CD14-positive monocyte (primary cell): ENCODE measurements at regions not wholly inside any gene's neighbourhood (a gene's known extent, or its start where the extent isn't known, plus 50 kb on each side); places are given as distances from the start of the nearest gene placed in this dataset.

Experiments
- DNase-seq, 3 donors: peaks; one replicate each; pipeline ENCODE4 v3.0.0-alpha.2; 2011 to 2022
- H2AFZ ChIP-seq: 2 replicates; pipeline ENCODE4 v1.6.0; 2012; ENCODE audit warnings: mild to moderate bottlenecking, low read depth, low read length, inconsistent platforms; ENCODE audit not compliant: insufficient read depth, poor library complexity, severe bottlenecking
- H3K27ac ChIP-seq, 2 donors: 1 replicate in 1 of 2; 2 replicates in 1 of 2; pipeline ENCODE4 v1.5.1; 2012 to 2013; ENCODE audit warnings: low read length in 2 of 2, control low read depth in 1 of 2, inconsistent platforms in 1 of 2, low read depth in 1 of 2, mild to moderate bottlenecking in 1 of 2
- H3K27me3 ChIP-seq, 2 donors: one replicate each; pipeline versions ENCODE4 v1.6.0 to v1.6.1; 2011 to 2013; ENCODE audit warnings: low read length in 2 of 2; ENCODE audit not compliant: control insufficient read depth in 2 of 2, insufficient read depth in 2 of 2
- H3K36me3 ChIP-seq, 2 donors: replicated peaks in 1 of 2; 1 replicate in 1 of 2; 2 replicates in 1 of 2; pipeline versions ENCODE4 v1.5.1 to v1.6.1; 2012 to 2013; ENCODE audit warnings: low read length in 2 of 2, control low read depth in 1 of 2, inconsistent platforms in 1 of 2, mild to moderate bottlenecking in 1 of 2; ENCODE audit not compliant: insufficient read depth in 2 of 2, control insufficient read depth in 1 of 2
- H3K4me1 ChIP-seq, 2 donors: 1 replicate in 1 of 2; 2 replicates in 1 of 2; pipeline versions ENCODE4 v1.5.1 to v1.6.1; 2012 to 2013; ENCODE audit warnings: low read length in 2 of 2, control low read depth in 1 of 2, inconsistent platforms in 1 of 2, mild to moderate bottlenecking in 1 of 2, moderate library complexity in 1 of 2; ENCODE audit not compliant: insufficient read depth in 2 of 2, control insufficient read depth in 1 of 2
- H3K4me2 ChIP-seq: replicated peaks from 2 replicates; pipeline ENCODE3; 2012; ENCODE audit warnings: low read length, moderate library complexity, mild to moderate bottlenecking; ENCODE audit not compliant: poor library complexity, severe bottlenecking; ENCODE audit errors: extremely low read depth
- H3K4me3 ChIP-seq, 3 experiments: fragments of 200-600 bp in 1 of 3; sonication (generic) in 1 of 3; replicated peaks in 1 of 3; 1 replicate in 2 of 3; 2 replicates in 1 of 3; pipeline ENCODE4 v1.5.1; 2011 to 2013; ENCODE audit warnings: low read length in 3 of 3, mild to moderate bottlenecking in 3 of 3, control low read depth in 2 of 3, low read depth in 2 of 3, inconsistent platforms in 1 of 3, moderate library complexity in 1 of 3
- H3K79me2 ChIP-seq: 2 replicates; pipeline ENCODE4 v1.6.0; 2012; ENCODE audit warnings: mild to moderate bottlenecking, control low read depth, inconsistent platforms, low read length, moderate library complexity; ENCODE audit not compliant: insufficient read depth
- H3K9ac ChIP-seq: 2 replicates; pipeline ENCODE4 v1.6.0; 2017; ENCODE audit warnings: low read length, mild to moderate bottlenecking; ENCODE audit not compliant: insufficient read depth, poor library complexity, severe bottlenecking
- H3K9me3 ChIP-seq, 2 donors: replicated peaks in 1 of 2; 1 replicate in 1 of 2; 2 replicates in 1 of 2; pipeline versions ENCODE4 v1.5.1 to v1.6.1; 2012 to 2013; ENCODE audit warnings: low read length in 2 of 2, control low read depth in 1 of 2; ENCODE audit not compliant: control insufficient read depth in 1 of 2, insufficient read depth in 1 of 2
- H4K20me1 ChIP-seq: 2 replicates; pipeline ENCODE4 v1.6.0; 2012; ENCODE audit warnings: mild to moderate bottlenecking, low read length, control low read depth, moderate library complexity; ENCODE audit not compliant: insufficient read depth
- H3K27ac Mint-ChIP-seq, 7 donors: one replicate each; pipeline ENCODE4 v1.8.0; 2020; ENCODE audit warnings: mild to moderate bottlenecking in 7 of 7, mixed read lengths in 7 of 7, moderate library complexity in 6 of 7, inconsistent platforms in 2 of 7
- H3K27me3 Mint-ChIP-seq, 3 donors: one replicate each; pipeline ENCODE4 v1.8.0; 2021 to 2022; ENCODE audit warnings: low read depth in 3 of 3, mild to moderate bottlenecking in 3 of 3, mixed read lengths in 3 of 3, moderate library complexity in 3 of 3, inconsistent platforms in 1 of 3
- H3K36me3 Mint-ChIP-seq, 2 donors: one replicate each; pipeline ENCODE4 v1.8.0; 2020; ENCODE audit warnings: mixed read lengths in 2 of 2, inconsistent platforms in 1 of 2, mild to moderate bottlenecking in 1 of 2
- H3K4me1 Mint-ChIP-seq: one replicate; pipeline ENCODE4 v1.8.0; 2020; ENCODE audit warnings: mild to moderate bottlenecking, mixed read lengths
- H3K4me3 Mint-ChIP-seq, 2 donors: one replicate each; pipeline ENCODE4 v1.8.0; 2020; ENCODE audit warnings: mild to moderate bottlenecking in 2 of 2, mixed read lengths in 2 of 2, moderate library complexity in 1 of 2
- H3K9me3 Mint-ChIP-seq, 7 donors: one replicate each; pipeline ENCODE4 v1.8.0; 2020 to 2022; ENCODE audit warnings: mixed read lengths in 7 of 7, mild to moderate bottlenecking in 6 of 7, moderate library complexity in 6 of 7, inconsistent platforms in 2 of 7
- WGBS: methylation state at CpG from one replicate; pipeline ENCODE4 v1.1.5; 2013; ENCODE audit warnings: missing lambda C conversion rate; ENCODE audit not compliant: insufficient coverage; 5-methylcytosine and 5-hydroxymethylcytosine counted together
- intact Hi-C, 2 donors: fragments of 100-400 bp; cut with micrococcal nuclease; formaldehyde crosslinking; loops; one replicate each; pipeline versions ENCODE4 v1.15.0 to v1.15.1; 2023
- TF ChIP-seq, protein P1 (sequence below): fragments of 200-600 bp; IDR thresholded peaks from one replicate; pipeline ENCODE4 v1.8.0; 2022; ENCODE audit warnings: antibody characterized with exemption, mild to moderate bottlenecking

DNA sequence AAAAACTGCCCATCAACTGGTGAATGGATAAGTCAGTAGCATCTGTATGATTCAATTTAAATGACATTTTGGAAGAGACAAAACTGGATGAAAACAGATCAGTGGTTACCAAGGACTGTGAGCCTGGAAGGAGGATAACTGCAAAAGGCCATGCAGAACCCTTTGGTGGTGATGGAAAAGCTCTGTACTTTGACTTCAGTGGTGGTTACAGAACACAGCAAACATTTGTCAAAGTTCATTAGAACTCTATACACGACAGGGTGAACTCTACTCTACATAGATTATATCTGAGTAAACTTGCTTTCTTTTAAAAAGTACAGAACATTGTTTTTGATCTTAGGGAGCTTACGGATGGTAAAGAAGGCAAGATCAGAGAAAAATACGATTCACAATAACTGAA lies 111.9 kb upstream of the HTR1E start:
- no peak overlapping the region for H3K9ac ChIP-seq
- H3K4me3 Mint-ChIP-seq: no peak overlapping the region
- H3K4me1 Mint-ChIP-seq: no peaks in the 10 kb centered on the region
- peaks cover 0 to 9% of the 10 kb centered on the region in 2 donors for H3K9me3 ChIP-seq
- no peaks in the 10 kb centered on the region for H3K27me3 Mint-ChIP-seq
- whole genome bisulfite sequencing: no CpG with 5 or more reads among the region's 3 CpGs
- intact Hi-C loops: no loop called here
- no peak for DNase-seq
- H3K9me3 Mint-ChIP-seq: peaks cover 0 to 2% (median 0%) of the 10 kb centered on the region in 7 donors
- H3K4me1 ChIP-seq: no peaks in the 10 kb centered on the region
- H3K4me3 ChIP-seq: no peak overlapping the region
- TF ChIP-seq, protein P1, sequence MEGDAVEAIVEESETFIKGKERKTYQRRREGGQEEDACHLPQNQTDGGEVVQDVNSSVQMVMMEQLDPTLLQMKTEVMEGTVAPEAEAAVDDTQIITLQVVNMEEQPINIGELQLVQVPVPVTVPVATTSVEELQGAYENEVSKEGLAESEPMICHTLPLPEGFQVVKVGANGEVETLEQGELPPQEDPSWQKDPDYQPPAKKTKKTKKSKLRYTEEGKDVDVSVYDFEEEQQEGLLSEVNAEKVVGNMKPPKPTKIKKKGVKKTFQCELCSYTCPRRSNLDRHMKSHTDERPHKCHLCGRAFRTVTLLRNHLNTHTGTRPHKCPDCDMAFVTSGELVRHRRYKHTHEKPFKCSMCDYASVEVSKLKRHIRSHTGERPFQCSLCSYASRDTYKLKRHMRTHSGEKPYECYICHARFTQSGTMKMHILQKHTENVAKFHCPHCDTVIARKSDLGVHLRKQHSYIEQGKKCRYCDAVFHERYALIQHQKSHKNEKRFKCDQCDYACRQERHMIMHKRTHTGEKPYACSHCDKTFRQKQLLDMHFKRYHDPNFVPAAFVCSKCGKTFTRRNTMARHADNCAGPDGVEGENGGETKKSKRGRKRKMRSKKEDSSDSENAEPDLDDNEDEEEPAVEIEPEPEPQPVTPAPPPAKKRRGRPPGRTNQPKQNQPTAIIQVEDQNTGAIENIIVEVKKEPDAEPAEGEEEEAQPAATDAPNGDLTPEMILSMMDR: no peak
- no peaks in the 10 kb centered on the region for H4K20me1 ChIP-seq
- H3K27ac Mint-ChIP-seq: no peak overlapping the region
- no peaks in the 10 kb centered on the region for H3K79me2 ChIP-seq
- no peaks in the 10 kb centered on the region for H3K36me3 ChIP-seq
- no peaks in the 10 kb centered on the region for H3K27me3 ChIP-seq
- H3K27ac ChIP-seq: no peak overlapping the region
- no peaks in the 10 kb centered on the region for H3K36me3 Mint-ChIP-seq
- H2AFZ ChIP-seq: no peak overlapping the region
- H3K4me2 ChIP-seq: no peak overlapping the region

DNA sequence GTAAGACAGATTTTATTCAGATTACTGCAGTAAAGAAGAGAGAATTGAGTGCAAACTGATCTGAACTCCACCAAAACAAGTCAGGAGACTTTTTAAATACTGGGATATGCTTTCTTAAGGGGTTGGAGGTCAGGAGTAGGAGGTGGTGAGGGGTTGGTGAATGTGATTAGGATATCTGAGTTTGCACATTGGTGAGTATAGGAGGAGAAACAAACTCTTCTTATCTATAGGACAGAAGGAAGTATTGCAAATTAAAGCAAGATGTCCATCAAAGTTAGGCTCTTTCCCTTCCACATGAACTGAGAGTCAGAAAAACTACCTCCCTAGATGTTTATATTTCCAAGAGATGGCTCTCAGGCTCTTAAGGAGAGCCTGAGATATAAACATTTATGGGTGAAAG lies 114.6 kb upstream of the HTR1E start:
- no peak overlapping the region for H3K9ac ChIP-seq

More for the DNA sequence above, 114.6 kb upstream of the HTR1E start:
- H3K27ac ChIP-seq: no peak overlapping the region
- no peak for DNase-seq
- intact Hi-C loops: no loop called here
- Mint-ChIP-seq H3K27ac (no peak overlapping the region), H3K4me3 (no peak overlapping the region), H3K9me3 (peaks cover 0 to 5% (median 1%) of the 10 kb centered on the region in 7 donors), H3K27me3 (no peaks in the 10 kb centered on the region), H3K36me3 (no peaks in the 10 kb centered on the region), H3K4me1 (no peaks in the 10 kb centered on the region)
- H3K4me1 ChIP-seq: no peaks in the 10 kb centered on the region
- H4K20me1 ChIP-seq: no peaks in the 10 kb centered on the region
- no peak overlapping the region for H2AFZ ChIP-seq
- H3K36me3 ChIP-seq: no peaks in the 10 kb centered on the region
- no peaks in the 10 kb centered on the region for H3K27me3 ChIP-seq
- H3K4me3 ChIP-seq: no peak overlapping the region
- no peaks in the 10 kb centered on the region for H3K79me2 ChIP-seq
- TF ChIP-seq, protein P1: no peak
- H3K9me3 ChIP-seq: peaks cover 3 to 19% of the 10 kb centered on the region in 2 donors
- no peak overlapping the region for H3K4me2 ChIP-seq
